Keratinocyte (primary cell): ENCODE measurements at regions not wholly inside any gene's neighbourhood (a gene's known extent, or its start where the extent isn't known, plus 50 kb on each side); places are given as distances from the start of the nearest gene placed in this dataset.

ENCODE experiments used
- DNase-seq: peaks from one replicate; pipeline ENCODE4 v3.0.0-alpha.2; 2011; ENCODE audit warnings: low read depth, missing footprints, low spot score
- FAIRE-seq: peaks from 2 replicates; lab custom pipeline; 2011; peaks lifted over from hg19 to GRCh38; lab: Jason Lieb, UNC
- H2AFZ ChIP-seq: 2 replicates; pipeline ENCODE4 v1.6.0; 2012; ENCODE audit warnings: low read length, control low read depth, inconsistent platforms; ENCODE audit not compliant: control insufficient read depth
- H3K27ac ChIP-seq: 2 replicates; pipeline ENCODE4 v1.5.1; 2011; ENCODE audit warnings: low read length; ENCODE audit not compliant: control insufficient read depth, insufficient read depth
- H3K27me3 ChIP-seq: 3 replicates; pipeline ENCODE4 v1.6.0; 2011; ENCODE audit warnings: low read length; ENCODE audit not compliant: control insufficient read depth, insufficient read depth; ENCODE audit errors: extremely low read depth
- H3K36me3 ChIP-seq, 2 experiments: 2 replicates in 1 of 2; 3 replicates in 1 of 2; pipeline ENCODE4 v1.5.1; 2011; ENCODE audit warnings: low read length in 2 of 2, mild to moderate bottlenecking in 1 of 2; ENCODE audit not compliant: control insufficient read depth in 2 of 2, insufficient read depth in 2 of 2; ENCODE audit errors: extremely low read depth in 1 of 2
- H3K4me1 ChIP-seq: 3 replicates; pipeline ENCODE4 v1.5.1; 2011; ENCODE audit warnings: low read length; ENCODE audit not compliant: control insufficient read depth, insufficient read depth; ENCODE audit errors: extremely low read depth
- H3K4me2 ChIP-seq: 3 replicates; pipeline ENCODE4 v1.6.0; 2011; ENCODE audit warnings: low read depth, low read length; ENCODE audit not compliant: control insufficient read depth, insufficient read depth; ENCODE audit errors: extremely low read depth
- H3K4me3 ChIP-seq, 3 experiments: fragments of 200-600 bp in 1 of 3; sonication (generic) in 1 of 3; 2 replicates in 2 of 3; 3 replicates in 1 of 3; pipeline ENCODE4 v1.5.1; 2011 to 2016; ENCODE audit warnings: low read length in 3 of 3, mild to moderate bottlenecking in 3 of 3, control low read depth in 2 of 3, inconsistent platforms in 1 of 3, low read depth in 1 of 3, mixed read lengths in 1 of 3, mixed run types in 1 of 3, moderate library complexity in 1 of 3; ENCODE audit not compliant: control insufficient read depth in 2 of 3, insufficient read depth in 2 of 3; ENCODE audit errors: extremely low read depth in 1 of 3
- H3K79me2 ChIP-seq: 2 replicates; pipeline ENCODE4 v1.6.0; 2012; ENCODE audit warnings: low read length; ENCODE audit not compliant: control insufficient read depth, insufficient read depth
- H3K9ac ChIP-seq: 3 replicates; pipeline ENCODE4 v1.6.0; 2011; ENCODE audit warnings: low read length; ENCODE audit not compliant: control insufficient read depth, insufficient read depth; ENCODE audit errors: extremely low read depth
- H3K9me1 ChIP-seq: 3 replicates; pipeline ENCODE4 v1.6.0; 2011; ENCODE audit warnings: low read length; ENCODE audit not compliant: control insufficient read depth, insufficient read depth; ENCODE audit errors: extremely low read depth
- H3K9me3 ChIP-seq: 2 replicates; pipeline ENCODE4 v1.5.1; 2012; ENCODE audit warnings: low read depth, low read length; ENCODE audit not compliant: control insufficient read depth
- H4K20me1 ChIP-seq: 3 replicates; pipeline ENCODE4 v1.6.0; 2011; ENCODE audit warnings: low read length; ENCODE audit not compliant: control insufficient read depth, insufficient read depth; ENCODE audit errors: extremely low read depth
- CTCF ChIP-seq, 3 experiments: IDR thresholded peaks in 1 of 3; conservative IDR thresholded peaks in 1 of 3; optimal IDR thresholded peaks in 1 of 3; 2 replicates in 2 of 3; 3 replicates in 1 of 3; pipeline versions ENCODE3 to v1.5.1; 2011; ENCODE audit warnings: low read length in 3 of 3, mild to moderate bottlenecking in 3 of 3, moderate library complexity in 2 of 3, control low read depth in 1 of 3, inconsistent platforms in 1 of 3; ENCODE audit not compliant: insufficient read depth in 2 of 3; ENCODE audit errors: extremely low read depth in 1 of 3
- EZH2 ChIP-seq: IDR thresholded peaks from one replicate; pipeline ENCODE4 v1.6.1; 2012; ENCODE audit warnings: inconsistent platforms, mild to moderate bottlenecking, low read length, moderate library complexity
- dilution Hi-C: fragments of 300-500 bp; cut with MboI; formaldehyde crosslinking; loops from one replicate; pipeline ENCODE4 v1.7.0; 2020; ENCODE audit warnings: low sequenced_read_pairs; ENCODE audit not compliant: extremely low pct_ligation_motif_present

DNA sequence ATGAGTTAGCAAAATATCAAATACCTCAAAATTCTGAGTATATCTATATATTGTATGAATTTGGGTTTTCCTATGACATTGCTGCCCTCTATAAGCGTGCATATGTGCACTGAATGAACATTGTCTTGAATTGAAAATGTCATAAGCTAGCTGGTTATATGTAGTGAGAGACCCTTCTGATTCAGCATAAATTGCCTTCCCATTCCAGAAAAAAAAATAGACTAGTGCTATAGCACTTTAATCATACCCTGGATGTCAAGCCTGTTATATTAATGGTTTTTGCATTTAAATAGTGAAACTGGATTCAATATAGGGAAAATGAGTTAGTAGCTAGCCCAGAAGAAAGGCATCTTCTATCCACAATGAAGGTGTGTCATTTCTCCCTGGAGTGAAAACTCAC is 265.1 kb downstream of the TUSC7 start:
- DNase-seq (no peak), FAIRE-seq (no peak)
- Histone ChIP-seq H2AFZ (no peak overlapping the region), H3K4me2 (no peak overlapping the region), H3K36me3 (no peaks in the 10 kb centered on the region), H3K9me3 (no peaks in the 10 kb centered on the region), H3K9me1 (no peaks in the 10 kb centered on the region), H3K4me3 (no peak overlapping the region), H3K27me3 (no peaks in the 10 kb centered on the region), H3K9ac (no peak overlapping the region), H4K20me1 (no peaks in the 10 kb centered on the region), H3K27ac (no peak overlapping the region), H3K4me1 (no peaks in the 10 kb centered on the region), H3K79me2 (no peaks in the 10 kb centered on the region)
- dilution Hi-C loops = no loop called here
- TF ChIP-seq EZH2 (no peak), CTCF (optimal IDR thresholded peaks at IDR 0.05 in 1 of 3, IDR thresholded peaks at IDR 0.05 in 1 of 3, conservative IDR thresholded peaks at IDR 0.05 in 1 of 3; ENCODE audit: extremely low read depth in 1 of 3, insufficient read depth in 2 of 3, low read length in 3 of 3) (no peak)

- Histone ChIP-seq H3K4me3 (no peak overlapping the region), H3K4me2 (no peak overlapping the region), H3K9me1 (no peaks in the 10 kb centered on the region), H3K27ac (no peak overlapping the region), H3K79me2 (no peaks in the 10 kb centered on the region), H3K9me3 (no peaks in the 10 kb centered on the region), H3K9ac (no peak overlapping the region), H3K4me1 (no peaks in the 10 kb centered on the region), H3K27me3 (no peaks in the 10 kb centered on the region), H3K36me3 (no peaks in the 10 kb centered on the region), H4K20me1 (no peaks in the 10 kb centered on the region), H2AFZ (no peak overlapping the region)
- dilution Hi-C loops = no loop called here
- FAIRE-seq (no peak), DNase-seq (no peak)
- no peak for TF ChIP-seq CTCF (optimal IDR thresholded peaks at IDR 0.05 in 1 of 3, IDR thresholded peaks at IDR 0.05 in 1 of 3, conservative IDR thresholded peaks at IDR 0.05 in 1 of 3; ENCODE audit: extremely low read depth in 1 of 3, insufficient read depth in 2 of 3, low read length in 3 of 3)
- no peak for TF ChIP-seq EZH2
These were observed 267.9 kb downstream of the TUSC7 start for GRCh38 chr3:116977441-116977840.
